ENCODE measurements at regions not wholly inside any gene's neighbourhood (a gene's known extent, or its start where the extent isn't known, plus 50 kb on each side); places are given as distances from the start of the nearest gene placed in this dataset.

- Histone ChIP-seq H3K36me3 (no peaks in the 10 kb centered on the region), H3K4me1 (no peaks in the 10 kb centered on the region), H3K9me3 (no peaks in the 10 kb centered on the region), H3K4me3 (no peak overlapping the region), H3K27me3 (no peaks in the 10 kb centered on the region), H3K27ac (no peak overlapping the region)
- no peak for DNase-seq
- TF ChIP-seq CTCF (IDR thresholded peaks at IDR 0.05), result no peak
- no peak for TF ChIP-seq POLR2A (IDR thresholded peaks at IDR 0.05)
- intact Hi-C loops (cut with DNase I; ENCODE audit: low total_unique reads), result no loop called here
Observed at GRCh38 chr3:87390821-87391220, 114.4 kb upstream of the POU1F1 start.

- H3K9me3 ChIP-seq, result no peaks in the 10 kb centered on the region
- intact Hi-C loops (cut with DNase I; ENCODE audit: low total_unique reads), result no loop called here
- no peaks in the 10 kb centered on the region for H3K36me3 ChIP-seq
- H3K27me3 ChIP-seq, result no peaks in the 10 kb centered on the region
- no peak for DNase-seq
- no peaks in the 10 kb centered on the region for H3K4me1 ChIP-seq
- H3K4me3 ChIP-seq, result no peak overlapping the region
- TF ChIP-seq CTCF (IDR thresholded peaks at IDR 0.05), result no peak
- TF ChIP-seq POLR2A (IDR thresholded peaks at IDR 0.05), result no peak
- H3K27ac ChIP-seq, result no peak overlapping the region
Observed at GRCh38 chr3:87390353-87390752, 114.0 kb upstream of the POU1F1 start.

- Histone ChIP-seq H3K4me1 (no peaks in the 10 kb centered on the region), H3K27me3 (no peaks in the 10 kb centered on the region), H3K27ac (no peak overlapping the region), H3K9me3 (no peaks in the 10 kb centered on the region), H3K36me3 (no peaks in the 10 kb centered on the region), H3K4me3 (no peak overlapping the region)
- no peak for DNase-seq
- intact Hi-C loops (cut with DNase I; ENCODE audit: low total_unique reads), result no loop called here
- TF ChIP-seq POLR2A (IDR thresholded peaks at IDR 0.05), result no peak
Observed at GRCh38 chr3:87375231-87375682, 98.9 kb upstream of the POU1F1 start.

- Histone ChIP-seq H3K4me1 (no peaks in the 10 kb centered on the region), H3K27me3 (no peaks in the 10 kb centered on the region), H3K27ac (no peak overlapping the region), H3K4me3 (no peak overlapping the region), H3K36me3 (no peaks in the 10 kb centered on the region), H3K9me3 (no peaks in the 10 kb centered on the region)
- DNase-seq, result no peak
- intact Hi-C loops (cut with DNase I; ENCODE audit: low total_unique reads), result no loop called here
- TF ChIP-seq CTCF (IDR thresholded peaks at IDR 0.05), result no peak
- TF ChIP-seq POLR2A (IDR thresholded peaks at IDR 0.05), result no peak
Observed at GRCh38 chr3:87370007-87370406, 93.6 kb upstream of the POU1F1 start.

GRCh38 chr3:87367736-87368135 lies 91.4 kb upstream of the POU1F1 start:
- no peak for DNase-seq
- H3K9me3 ChIP-seq, result no peaks in the 10 kb centered on the region
- intact Hi-C loops (cut with DNase I; ENCODE audit: low total_unique reads), result no loop called here
- H3K27ac ChIP-seq, result no peak overlapping the region
- H3K27me3 ChIP-seq, result no peaks in the 10 kb centered on the region
- H3K4me1 ChIP-seq, result no peaks in the 10 kb centered on the region
- H3K4me3 ChIP-seq, result no peak overlapping the region
- TF ChIP-seq POLR2A (IDR thresholded peaks at IDR 0.05) (no peak), CTCF (IDR thresholded peaks at IDR 0.05) (no peak)
- H3K36me3 ChIP-seq, result no peaks in the 10 kb centered on the region

- Histone ChIP-seq H3K36me3 (no peaks in the 10 kb centered on the region), H3K27ac (no peak overlapping the region), H3K4me1 (no peaks in the 10 kb centered on the region), H3K4me3 (no peak overlapping the region), H3K27me3 (no peaks in the 10 kb centered on the region), H3K9me3 (no peaks in the 10 kb centered on the region)
- TF ChIP-seq POLR2A (IDR thresholded peaks at IDR 0.05) (no peak), CTCF (IDR thresholded peaks at IDR 0.05) (no peak)
- intact Hi-C loops (cut with DNase I; ENCODE audit: low total_unique reads), result no loop called here
- DNase-seq, result no peak
Observed at GRCh38 chr3:87363721-87364120, 87.3 kb upstream of the POU1F1 start.
